OCI-LY1 (cell line): ENCODE measurements at regions not wholly inside any gene's neighbourhood (a gene's known extent, or its start where the extent isn't known, plus 50 kb on each side); places are given as distances from the start of the nearest gene placed in this dataset.

ENCODE experiments used
- H2AFZ ChIP-seq: fragments of 200-600 bp; sonication (generic), shearing (Covaris generic); 2 replicates; pipeline ENCODE4 v1.6.0; 2014; ENCODE audit warnings: antibody characterized with exemption, mild to moderate bottlenecking, low read length
- H3F3A ChIP-seq: fragments of 200-600 bp; sonication (generic), shearing (Covaris generic); 2 replicates; pipeline ENCODE4 v1.6.0; 2014; ENCODE audit warnings: mild to moderate bottlenecking, antibody characterized with exemption, low read length, moderate library complexity; ENCODE audit not compliant: insufficient read depth
- H3K27ac ChIP-seq: fragments of 200-600 bp; sonication (generic); 2 replicates; pipeline ENCODE4 v1.5.1; 2014; ENCODE audit warnings: low read length, mixed run types, mild to moderate bottlenecking, low read depth; ENCODE audit not compliant: poor library complexity, severe bottlenecking
- H3K27me3 ChIP-seq: fragments of 200-600 bp; sonication (generic); 2 replicates; pipeline ENCODE4 v1.6.0; 2014; ENCODE audit warnings: antibody characterized with exemption, mild to moderate bottlenecking, low read length, moderate library complexity; ENCODE audit not compliant: insufficient read depth
- H3K36me3 ChIP-seq: fragments of 200-600 bp; sonication (generic); 2 replicates; pipeline ENCODE4 v1.6.1; 2014; ENCODE audit warnings: mild to moderate bottlenecking, antibody characterized with exemption, low read length, moderate library complexity, mixed read lengths; ENCODE audit not compliant: insufficient read depth
- H3K4me1 ChIP-seq: fragments of 200-600 bp; sonication (generic); 2 replicates; pipeline ENCODE4 v1.5.1; 2014; ENCODE audit warnings: mild to moderate bottlenecking, low read length, moderate library complexity; ENCODE audit not compliant: insufficient read depth, severe bottlenecking
- H3K4me2 ChIP-seq: fragments of 200-600 bp; sonication (generic), shearing (Covaris generic); 2 replicates; pipeline ENCODE4 v1.6.1; 2014; ENCODE audit warnings: low read length
- H3K4me3 ChIP-seq: fragments of 200-600 bp; sonication (generic); 2 replicates; pipeline ENCODE4 v1.5.1; 2014; ENCODE audit warnings: low read length, low read depth, mild to moderate bottlenecking, mixed read lengths; ENCODE audit not compliant: poor library complexity, severe bottlenecking
- H3K79me2 ChIP-seq: fragments of 200-600 bp; shearing (Covaris generic); 2 replicates; pipeline ENCODE4 v1.6.1; 2016; ENCODE audit warnings: mixed run types, low read length, mixed read lengths; ENCODE audit not compliant: insufficient read depth
- H3K9ac ChIP-seq: fragments of 200-600 bp; sonication (generic), shearing (Covaris generic); 2 replicates; pipeline ENCODE4 v1.6.1; 2014; ENCODE audit warnings: mild to moderate bottlenecking, low read length, mixed read lengths
- H3K9me2 ChIP-seq: fragments of 200-600 bp; sonication (generic), shearing (Covaris generic); 2 replicates; pipeline ENCODE4 v1.6.1; 2014; ENCODE audit warnings: low read depth, mild to moderate bottlenecking, low read length, mixed read lengths
- H3K9me3 ChIP-seq: fragments of 200-600 bp; shearing (Covaris generic); 2 replicates; pipeline ENCODE4 v1.6.1; 2014; ENCODE audit warnings: low read length, mixed read lengths
- H4K20me1 ChIP-seq: fragments of 200-600 bp; sonication (generic), shearing (Covaris generic); 2 replicates; pipeline ENCODE4 v1.6.0; 2016; ENCODE audit warnings: mild to moderate bottlenecking, low read length; ENCODE audit not compliant: insufficient read depth
- EZH2 ChIP-seq: fragments of 200-600 bp; sonication (generic), shearing (Covaris generic); IDR thresholded peaks from 2 replicates; pipeline ENCODE4 v1.8.0; 2017; ENCODE audit warnings: borderline replicate concordance, mixed run types, mild to moderate bottlenecking, antibody characterized with exemption, low read length, moderate library complexity, mixed read lengths
- TF ChIP-seq, protein P1 (sequence below): fragments of 200-600 bp; sonication (generic), shearing (Covaris generic); IDR thresholded peaks from 2 replicates; pipeline ENCODE4 v1.5.1; 2017; ENCODE audit warnings: mild to moderate bottlenecking, antibody characterized with exemption, low read length, moderate library complexity, mixed read lengths

GRCh38 chr18:44198612-44199284 lies 481.9 kb upstream of the SETBP1 start:
- TF ChIP-seq, protein P1, sequence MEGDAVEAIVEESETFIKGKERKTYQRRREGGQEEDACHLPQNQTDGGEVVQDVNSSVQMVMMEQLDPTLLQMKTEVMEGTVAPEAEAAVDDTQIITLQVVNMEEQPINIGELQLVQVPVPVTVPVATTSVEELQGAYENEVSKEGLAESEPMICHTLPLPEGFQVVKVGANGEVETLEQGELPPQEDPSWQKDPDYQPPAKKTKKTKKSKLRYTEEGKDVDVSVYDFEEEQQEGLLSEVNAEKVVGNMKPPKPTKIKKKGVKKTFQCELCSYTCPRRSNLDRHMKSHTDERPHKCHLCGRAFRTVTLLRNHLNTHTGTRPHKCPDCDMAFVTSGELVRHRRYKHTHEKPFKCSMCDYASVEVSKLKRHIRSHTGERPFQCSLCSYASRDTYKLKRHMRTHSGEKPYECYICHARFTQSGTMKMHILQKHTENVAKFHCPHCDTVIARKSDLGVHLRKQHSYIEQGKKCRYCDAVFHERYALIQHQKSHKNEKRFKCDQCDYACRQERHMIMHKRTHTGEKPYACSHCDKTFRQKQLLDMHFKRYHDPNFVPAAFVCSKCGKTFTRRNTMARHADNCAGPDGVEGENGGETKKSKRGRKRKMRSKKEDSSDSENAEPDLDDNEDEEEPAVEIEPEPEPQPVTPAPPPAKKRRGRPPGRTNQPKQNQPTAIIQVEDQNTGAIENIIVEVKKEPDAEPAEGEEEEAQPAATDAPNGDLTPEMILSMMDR: no peak
- TF ChIP-seq EZH2: no peak
- Histone ChIP-seq H3K27me3 (no peaks in the 10 kb centered on the region), H3K36me3 (no peaks in the 10 kb centered on the region), H3K27ac (no peak overlapping the region), H4K20me1 (no peaks in the 10 kb centered on the region), H3F3A (no peaks in the 10 kb centered on the region), H3K9ac (no peak overlapping the region), H3K4me3 (no peak overlapping the region), H3K9me2 (no peaks in the 10 kb centered on the region), H3K9me3 (no peaks in the 10 kb centered on the region), H2AFZ (no peak overlapping the region), H3K79me2 (no peaks in the 10 kb centered on the region), H3K4me2 (no peak overlapping the region), H3K4me1 (no peaks in the 10 kb centered on the region)

GRCh38 chr18:44213293-44213692 lies 467.4 kb upstream of the SETBP1 start:
- H3K4me3 ChIP-seq: no peak overlapping the region
- H3K4me2 ChIP-seq: no peak overlapping the region
- no peaks in the 10 kb centered on the region for H3K36me3 ChIP-seq
- no peaks in the 10 kb centered on the region for H3K79me2 ChIP-seq
- H3K4me1 ChIP-seq: no peaks in the 10 kb centered on the region
- H3K9me2 ChIP-seq: no peaks in the 10 kb centered on the region
- H3K9ac ChIP-seq: no peak overlapping the region
- no peak overlapping the region for H3K27ac ChIP-seq
- TF ChIP-seq, protein P1: no peak
- TF ChIP-seq EZH2: no peak
- H2AFZ ChIP-seq: no peak overlapping the region
- H4K20me1 ChIP-seq: no peaks in the 10 kb centered on the region
- H3K27me3 ChIP-seq: no peaks in the 10 kb centered on the region
- no peaks in the 10 kb centered on the region for H3F3A ChIP-seq
- H3K9me3 ChIP-seq: no peaks in the 10 kb centered on the region

DNA sequence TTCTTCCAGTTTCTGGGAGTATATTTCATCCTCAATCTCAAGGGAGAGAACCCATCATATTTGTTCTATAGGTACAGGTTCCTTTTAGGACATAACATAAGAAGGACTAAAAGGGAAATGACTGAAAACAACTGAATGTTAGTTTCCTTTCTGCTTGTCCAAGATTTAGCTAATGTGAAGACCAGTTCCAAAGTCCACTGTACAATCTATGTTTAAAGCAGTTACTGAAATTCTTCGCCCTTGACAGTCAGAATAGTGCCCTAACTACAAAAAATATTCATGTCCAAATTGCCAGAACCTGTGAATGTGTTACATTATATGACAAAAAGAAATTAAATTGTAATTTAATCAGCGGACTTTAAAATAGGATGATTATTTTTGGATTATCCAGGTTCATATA lies 466.3 kb upstream of the SETBP1 start:
- Histone ChIP-seq H3K36me3 (no peaks in the 10 kb centered on the region), H3K79me2 (no peaks in the 10 kb centered on the region)

More for the DNA sequence above, 466.3 kb upstream of the SETBP1 start:
- no peak overlapping the region for H3K4me3 ChIP-seq
- H3K27me3 ChIP-seq: no peaks in the 10 kb centered on the region
- no peak overlapping the region for H3K9ac ChIP-seq
- TF ChIP-seq EZH2: no peak
- TF ChIP-seq, protein P1: no peak
- no peaks in the 10 kb centered on the region for H3F3A ChIP-seq
- no peaks in the 10 kb centered on the region for H4K20me1 ChIP-seq
- H3K4me2 ChIP-seq: no peak overlapping the region
- no peak overlapping the region for H3K27ac ChIP-seq
- H3K4me1 ChIP-seq: no peaks in the 10 kb centered on the region
- no peaks in the 10 kb centered on the region for H3K9me3 ChIP-seq
- H3K9me2 ChIP-seq: no peaks in the 10 kb centered on the region
- H2AFZ ChIP-seq: no peak overlapping the region
